GM12873 (cell line): ENCODE measurements at regions not wholly inside any gene's neighbourhood (a gene's known extent, or its start where the extent isn't known, plus 50 kb on each side); places are given as distances from the start of the nearest gene placed in this dataset.

Experiments used
- TF ChIP-seq, protein P1 (sequence below): IDR thresholded peaks from 2 replicates; pipeline ENCODE4 v1.5.1; 2012; ENCODE audit warnings: low read depth, mild to moderate bottlenecking, moderate library complexity, low read length, control low read depth; ENCODE audit not compliant: insufficient read depth; ENCODE audit errors: missing control alignments

DNA sequence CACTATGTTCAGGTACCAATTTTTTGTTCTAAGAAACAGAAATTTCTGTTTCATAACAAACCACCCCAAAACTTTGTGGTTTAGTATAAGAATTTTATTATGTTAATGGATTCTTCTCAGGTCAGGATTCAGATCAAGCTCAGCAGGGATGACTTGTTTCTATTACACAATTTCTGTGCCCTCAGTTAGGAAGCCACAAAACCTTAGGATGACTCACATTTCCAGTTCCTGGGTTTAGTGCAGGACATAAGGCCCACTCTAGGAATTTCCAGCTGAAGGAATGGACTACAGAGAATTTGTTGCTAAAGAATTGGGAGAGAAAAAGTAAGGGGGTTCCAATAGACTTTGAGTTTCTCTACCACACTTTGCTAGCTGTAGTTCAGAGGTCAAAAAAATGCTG is 629.3 kb downstream of the ANXA1 start:
- TF ChIP-seq, protein P1, sequence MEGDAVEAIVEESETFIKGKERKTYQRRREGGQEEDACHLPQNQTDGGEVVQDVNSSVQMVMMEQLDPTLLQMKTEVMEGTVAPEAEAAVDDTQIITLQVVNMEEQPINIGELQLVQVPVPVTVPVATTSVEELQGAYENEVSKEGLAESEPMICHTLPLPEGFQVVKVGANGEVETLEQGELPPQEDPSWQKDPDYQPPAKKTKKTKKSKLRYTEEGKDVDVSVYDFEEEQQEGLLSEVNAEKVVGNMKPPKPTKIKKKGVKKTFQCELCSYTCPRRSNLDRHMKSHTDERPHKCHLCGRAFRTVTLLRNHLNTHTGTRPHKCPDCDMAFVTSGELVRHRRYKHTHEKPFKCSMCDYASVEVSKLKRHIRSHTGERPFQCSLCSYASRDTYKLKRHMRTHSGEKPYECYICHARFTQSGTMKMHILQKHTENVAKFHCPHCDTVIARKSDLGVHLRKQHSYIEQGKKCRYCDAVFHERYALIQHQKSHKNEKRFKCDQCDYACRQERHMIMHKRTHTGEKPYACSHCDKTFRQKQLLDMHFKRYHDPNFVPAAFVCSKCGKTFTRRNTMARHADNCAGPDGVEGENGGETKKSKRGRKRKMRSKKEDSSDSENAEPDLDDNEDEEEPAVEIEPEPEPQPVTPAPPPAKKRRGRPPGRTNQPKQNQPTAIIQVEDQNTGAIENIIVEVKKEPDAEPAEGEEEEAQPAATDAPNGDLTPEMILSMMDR = no peak

DNA sequence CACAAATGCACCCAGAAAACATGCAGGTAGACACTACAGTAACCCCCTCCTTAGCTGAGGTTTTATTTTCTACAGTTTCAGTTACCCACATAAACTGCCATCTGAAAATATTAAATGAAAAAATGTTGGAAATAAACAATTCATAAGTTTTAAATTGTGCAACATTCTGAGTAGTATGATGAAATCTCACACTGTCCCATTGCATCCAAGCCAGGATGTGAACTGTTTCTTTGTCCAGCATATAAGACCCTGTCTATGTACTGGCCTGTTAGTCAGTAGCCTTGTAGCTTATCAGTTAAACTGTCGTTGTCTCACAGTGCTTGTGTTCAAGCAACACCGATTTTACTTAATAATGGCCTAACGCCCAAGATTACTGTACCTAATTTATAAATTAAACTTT is 630.5 kb downstream of the ANXA1 start:
- TF ChIP-seq, protein P1 = no peak

DNA sequence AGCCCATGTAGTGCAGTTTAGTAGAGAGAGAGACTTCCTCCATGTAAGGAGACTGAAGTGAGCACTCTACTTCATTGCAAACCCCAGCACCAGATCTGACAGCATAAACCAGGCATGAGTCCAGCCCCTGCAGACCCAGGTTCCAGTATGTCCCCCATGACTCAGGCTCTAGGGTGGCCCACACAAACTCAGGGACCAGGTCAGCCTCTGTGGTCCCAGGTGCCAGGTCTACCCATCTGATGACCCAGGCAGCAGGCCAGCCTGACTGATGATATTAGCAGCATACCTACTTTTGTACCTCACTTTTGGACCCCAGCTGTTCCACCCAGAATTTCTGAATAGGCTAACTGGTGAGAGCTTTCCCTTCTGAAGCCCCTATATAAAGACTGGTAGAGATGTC is 647.8 kb downstream of the ANXA1 start:
- TF ChIP-seq, protein P1 = no peak

DNA sequence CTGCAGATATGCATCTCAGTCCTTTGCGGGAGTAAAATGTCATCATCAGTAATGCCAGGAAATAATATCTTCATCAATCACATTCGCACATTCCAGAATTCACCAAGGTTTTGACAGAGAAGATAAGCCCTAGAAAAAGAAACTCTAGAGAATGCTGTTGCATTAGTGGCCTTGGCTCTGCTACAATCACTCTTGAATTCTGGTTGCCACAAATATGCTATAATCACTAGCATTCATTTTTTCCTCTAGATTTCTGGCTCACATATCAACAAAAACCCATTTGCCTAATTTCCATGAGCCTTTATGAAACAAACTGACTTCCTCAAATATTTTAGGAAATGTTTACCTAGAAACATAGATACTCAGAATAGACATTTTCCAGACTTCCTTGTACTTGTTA is 653.4 kb downstream of the ANXA1 start:
- TF ChIP-seq, protein P1 = no peak

DNA sequence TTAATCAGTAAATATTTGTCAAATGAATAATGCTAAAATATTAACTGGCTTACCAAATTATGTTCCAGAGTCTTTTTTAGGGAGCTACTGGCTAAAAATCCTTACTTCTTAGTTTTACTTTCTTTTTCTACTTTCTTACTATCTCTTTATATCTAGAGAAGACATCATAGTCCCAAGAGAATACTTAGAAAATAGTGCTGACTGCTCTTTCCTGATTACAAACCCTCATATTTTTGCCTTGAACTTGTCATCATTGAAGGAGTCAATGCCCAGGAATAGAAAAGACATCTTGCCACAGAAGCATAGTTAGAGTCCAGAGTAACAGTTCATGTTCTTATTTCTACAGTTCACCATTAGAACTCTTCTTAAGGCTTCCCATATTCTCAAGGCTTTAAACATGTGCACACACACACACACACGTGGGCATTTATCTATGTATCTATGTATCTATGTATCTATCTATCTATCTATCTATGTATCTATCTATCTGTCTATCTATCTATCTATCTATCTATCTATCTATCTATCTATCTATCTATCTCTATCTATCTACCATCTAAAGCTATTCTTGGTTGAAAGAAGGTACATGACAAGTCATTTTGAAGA is 654.3 kb downstream of the ANXA1 start:
- TF ChIP-seq, protein P1 = no peak

GRCh38 chr9:73806876-73807275 is 655.2 kb downstream of the ANXA1 start:
- TF ChIP-seq, protein P1 = no peak

- TF ChIP-seq, protein P1 = no peak
Observed at GRCh38 chr9:73807952-73808351, 656.3 kb downstream of the ANXA1 start.
